HG03039 (cell line): ENCODE measurements at regions not wholly inside any gene's neighbourhood (a gene's known extent, or its start where the extent isn't known, plus 50 kb on each side); places are given as distances from the start of the nearest gene placed in this dataset.
"Not testable (repeated sequence)": the region's sequence is repeated elsewhere in the genome, so short reads cannot be mapped to it uniquely, and the experiment has no call there.

ENCODE experiments used
- ATAC-seq: cut with Tn5 transposase; IDR thresholded peaks from one replicate; pipeline ENCODE4 v1.9.1; 2021; ENCODE audit warnings: mild to moderate bottlenecking, moderate library complexity; ENCODE audit not compliant: unreplicated experiment

GRCh38 chr13:27363637-27364036 is 60.8 kb upstream of the GTF3A start:
- ATAC-seq, result not testable (repeated sequence)

GRCh38 chr13:27367570-27367969 is 56.8 kb upstream of the GTF3A start:
- ATAC-seq, result no peak

- no peak for ATAC-seq
These were observed 54.0 kb upstream of the GTF3A start for GRCh38 chr13:27370305-27370872.

GRCh38 chr13:27371932-27372331 is 52.5 kb upstream of the GTF3A start:
- ATAC-seq, result no peak

- no peak for ATAC-seq
These were observed 51.5 kb upstream of the GTF3A start for GRCh38 chr13:27372896-27373295.

GRCh38 chr13:27374126-27374613 is 50.2 kb upstream of the GTF3A start:
- ATAC-seq, result no peak
